ENCODE measurements at regions not wholly inside any gene's neighbourhood (a gene's known extent, or its start where the extent isn't known, plus 50 kb on each side); places are given as distances from the start of the nearest gene placed in this dataset.

- DNase-seq: no peak
Observed at GRCh38 chr19:31648347-31648746, 299.1 kb upstream of the TSHZ3 start.

- peak in 1 of 51 donors; percentile 2 for DNase-seq
Observed at GRCh38 chr19:31656507-31656906, 307.3 kb upstream of the TSHZ3 start.

- no peak for DNase-seq
Observed at GRCh38 chr19:31658993-31659896, 310.0 kb upstream of the TSHZ3 start.

- DNase-seq: no peak
Observed at GRCh38 chr19:31659897-31660210, 310.6 kb upstream of the TSHZ3 start.

GRCh38 chr19:31664096-31664495 is 314.9 kb upstream of the TSHZ3 start:
- no peak for DNase-seq

- no peak for DNase-seq
Observed at GRCh38 chr19:31664997-31665396, 315.8 kb upstream of the TSHZ3 start.

- no peak for DNase-seq
Observed at GRCh38 chr19:31666126-31666525, 316.9 kb upstream of the TSHZ3 start.

- no peak for DNase-seq
Observed at GRCh38 chr19:31667106-31667505, 317.9 kb upstream of the TSHZ3 start.

GRCh38 chr19:31668921-31669320 is 319.7 kb upstream of the TSHZ3 start:
- DNase-seq: no peak

GRCh38 chr19:31670931-31671330 is 321.7 kb upstream of the TSHZ3 start:
- DNase-seq: no peak

- no peak for DNase-seq
Observed at GRCh38 chr19:31671411-31672035, 322.3 kb upstream of the TSHZ3 start.

- DNase-seq: no peak
Observed at GRCh38 chr19:31674503-31675192, 325.4 kb upstream of the TSHZ3 start.

GRCh38 chr19:31675193-31675913 is 326.1 kb upstream of the TSHZ3 start:
- DNase-seq: no peak

- no peak for DNase-seq
Observed at GRCh38 chr19:31676271-31677004, 327.2 kb upstream of the TSHZ3 start.

- no peak for DNase-seq
Observed at GRCh38 chr19:31678421-31678820, 329.2 kb upstream of the TSHZ3 start.

- no peak for DNase-seq
Observed at GRCh38 chr19:31681121-31681520, 331.9 kb upstream of the TSHZ3 start.

- DNase-seq: no peak
Observed at GRCh38 chr19:31693131-31693932, 344.1 kb upstream of the TSHZ3 start.

GRCh38 chr19:31693933-31694269 is 344.7 kb upstream of the TSHZ3 start:
- no peak for DNase-seq

GRCh38 chr19:31694761-31695160 is 345.5 kb upstream of the TSHZ3 start:
- DNase-seq: no peak

GRCh38 chr19:31699421-31699820 is 350.2 kb upstream of the TSHZ3 start:
- DNase-seq: no peak

All from hypothalamus (tissue), 51 donors.